ENCODE measurements at regions not wholly inside any gene's neighbourhood (a gene's known extent, or its start where the extent isn't known, plus 50 kb on each side); places are given as distances from the start of the nearest gene placed in this dataset.

GRCh38 chr11:22974251-22974650, 114.0 kb upstream of the CCDC179 start:
- intact Hi-C loops (cut with micrococcal nuclease), result no loop called here
- ChIA-PET POLR2A (no interaction called here), CTCF (no interaction called here)
- H3K4me3 Mint-ChIP-seq, result no peak overlapping the region
- no peaks in the 10 kb centered on the region for H3K36me3 Mint-ChIP-seq (ENCODE audit: low read depth)
- no peaks in the 10 kb centered on the region for H3K9me3 Mint-ChIP-seq
- DNase-seq, result no peak
- no peaks in the 10 kb centered on the region for H3K4me1 Mint-ChIP-seq
- TF ChIP-seq CTCF (IDR thresholded peaks at IDR 0.05), result no peak
- H3K27ac Mint-ChIP-seq, result no peak overlapping the region
- no peaks in the 10 kb centered on the region for H3K27me3 Mint-ChIP-seq
- no peak for ATAC-seq (ENCODE audit: low read depth)

- H3K27me3 Mint-ChIP-seq, result no peaks in the 10 kb centered on the region
- H3K4me1 Mint-ChIP-seq, result no peaks in the 10 kb centered on the region
- no peak overlapping the region for H3K27ac Mint-ChIP-seq
- H3K9me3 Mint-ChIP-seq, result no peaks in the 10 kb centered on the region
- H3K4me3 Mint-ChIP-seq, result no peak overlapping the region
- intact Hi-C loops (cut with micrococcal nuclease), result no loop called here
- ATAC-seq (ENCODE audit: low read depth) (no peak), DNase-seq (no peak)
- ChIA-PET POLR2A (no interaction called here), CTCF (no interaction called here)
- H3K36me3 Mint-ChIP-seq (ENCODE audit: low read depth), result no peaks in the 10 kb centered on the region
- TF ChIP-seq CTCF (IDR thresholded peaks at IDR 0.05), result no peak
Measured at GRCh38 chr11:22976146-22976545, 115.9 kb upstream of the CCDC179 start.

GRCh38 chr11:22982903-22983302, 122.6 kb upstream of the CCDC179 start:
- TF ChIP-seq CTCF (IDR thresholded peaks at IDR 0.05), result no peak
- Mint-ChIP-seq H3K4me1 (no peaks in the 10 kb centered on the region), H3K27me3 (no peaks in the 10 kb centered on the region), H3K27ac (no peak overlapping the region), H3K36me3 (ENCODE audit: low read depth) (no peaks in the 10 kb centered on the region), H3K4me3 (no peak overlapping the region), H3K9me3 (peaks cover 4% of the 10 kb centered on the region)
- CTCF ChIA-PET, result no interaction called here
- intact Hi-C loops (cut with micrococcal nuclease), result no loop called here
- POLR2A ChIA-PET, result no interaction called here
- DNase-seq, result no peak
- ATAC-seq (ENCODE audit: low read depth), result no peak

- POLR2A ChIA-PET, result no interaction called here
Measured at GRCh38 chr11:22984045-22984444, 123.8 kb upstream of the CCDC179 start.

GRCh38 chr11:22989371-22989770, 129.1 kb upstream of the CCDC179 start:
- H3K9me3 Mint-ChIP-seq, result peaks cover 11% of the 10 kb centered on the region

More at GRCh38 chr11:22984045-22984444, 123.8 kb upstream of the CCDC179 start:
- no peak for DNase-seq
- H3K27me3 Mint-ChIP-seq, result no peaks in the 10 kb centered on the region
- no peak for TF ChIP-seq CTCF (IDR thresholded peaks at IDR 0.05)
- H3K27ac Mint-ChIP-seq, result no peak overlapping the region
- ATAC-seq (ENCODE audit: low read depth), result no peak
- CTCF ChIA-PET, result no interaction called here
- H3K36me3 Mint-ChIP-seq (ENCODE audit: low read depth), result no peaks in the 10 kb centered on the region
- H3K9me3 Mint-ChIP-seq, result peaks cover 4% of the 10 kb centered on the region
- H3K4me1 Mint-ChIP-seq, result no peaks in the 10 kb centered on the region
- intact Hi-C loops (cut with micrococcal nuclease), result no loop called here
- H3K4me3 Mint-ChIP-seq, result no peak overlapping the region

More at GRCh38 chr11:22989371-22989770, 129.1 kb upstream of the CCDC179 start:
- Mint-ChIP-seq H3K36me3 (ENCODE audit: low read depth) (no peaks in the 10 kb centered on the region), H3K4me1 (no peaks in the 10 kb centered on the region), H3K27ac (no peak overlapping the region), H3K27me3 (no peaks in the 10 kb centered on the region), H3K4me3 (no peak overlapping the region)
- intact Hi-C loops (cut with micrococcal nuclease), result no loop called here
- no peak for TF ChIP-seq CTCF (IDR thresholded peaks at IDR 0.05)
- ChIA-PET CTCF (no interaction called here), POLR2A (no interaction called here)
- no peak for DNase-seq
- ATAC-seq (ENCODE audit: low read depth), result no peak
